H1 (cell line): ENCODE measurements at regions not wholly inside any gene's neighbourhood (a gene's known extent, or its start where the extent isn't known, plus 50 kb on each side); places are given as distances from the start of the nearest gene placed in this dataset.

Experiments
- CTCF ChIA-PET: fragments of 300-600 bp; sonication (Branson Sonifier 250); formaldehyde crosslinking; loops from one replicate; lab custom pipeline; 2021; ENCODE audit not compliant: partially characterized antibody; lab: Charles Lee
- POLR2A ChIA-PET: fragments of 300-600 bp; sonication (Branson Sonifier 250); formaldehyde crosslinking; loops from one replicate; lab custom pipeline; 2021; ENCODE audit warnings: inconsistent platforms; ENCODE audit not compliant: partially characterized antibody; lab: Charles Lee
- DNase-seq, 2 experiments: peaks; one replicate each; pipeline versions ENCODE4 v3.0.0 to v3.0.0-alpha.2; 2010 to 2022; ENCODE audit warnings: low spot score in 2 of 2, low read depth in 1 of 2, mixed read lengths in 1 of 2
- FAIRE-seq: peaks from 2 replicates; lab custom pipeline; 2011; peaks lifted over from hg19 to GRCh38; lab: Jason Lieb, UNC
- H2AFZ ChIP-seq: 2 replicates; pipeline ENCODE4 v1.8.1; 2012; ENCODE audit warnings: low read length, inconsistent platforms
- H2AK5ac ChIP-seq: 2 replicates; pipeline ENCODE4 v1.6.1; 2013; ENCODE audit warnings: low read depth, low read length
- H2BK120ac ChIP-seq: replicated peaks from 2 replicates; pipeline ENCODE3; 2013; ENCODE audit warnings: low read depth, low read length, inconsistent platforms
- H2BK12ac ChIP-seq: 2 replicates; pipeline ENCODE4 v1.6.1; 2013; ENCODE audit warnings: low read depth, low read length
- H2BK15ac ChIP-seq: 2 replicates; pipeline ENCODE4 v1.6.1; 2013; ENCODE audit warnings: low read length
- H2BK20ac ChIP-seq: 2 replicates; pipeline ENCODE4 v1.6.1; 2013; ENCODE audit warnings: low read length
- H2BK5ac ChIP-seq: 2 replicates; pipeline ENCODE4 v1.6.1; 2013; ENCODE audit warnings: low read depth, low read length
- H3K14ac ChIP-seq: 2 replicates; pipeline ENCODE4 v1.6.1; 2013; ENCODE audit warnings: inconsistent platforms; ENCODE audit not compliant: insufficient read length
- H3K18ac ChIP-seq: 2 replicates; pipeline ENCODE4 v1.6.1; 2013; ENCODE audit warnings: low read length; ENCODE audit errors: extremely low read depth
- H3K23ac ChIP-seq: 2 replicates; pipeline ENCODE4 v1.6.1; 2013; ENCODE audit warnings: inconsistent platforms; ENCODE audit not compliant: insufficient read length
- H3K23me2 ChIP-seq: 2 replicates; pipeline ENCODE4 v1.6.1; 2013; ENCODE audit warnings: low read depth, low read length
- H3K27ac ChIP-seq: 2 replicates; pipeline ENCODE4 v1.6.1; 2011; ENCODE audit warnings: low read depth, low read length, inconsistent platforms
- H3K27me3 ChIP-seq, 4 experiments: replicated peaks in 1 of 4; 1 replicate in 1 of 4; 2 replicates in 3 of 4; pipeline versions ENCODE4 v1.6.1 to v1.8.1; 2011 to 2013; ENCODE audit warnings: low read length in 3 of 4, mild to moderate bottlenecking in 3 of 4, inconsistent platforms in 2 of 4, mixed read lengths in 2 of 4, moderate library complexity in 1 of 4; ENCODE audit not compliant: control insufficient read depth in 3 of 4, insufficient read depth in 3 of 4; ENCODE audit errors: extremely low read depth in 1 of 4
- H3K36me3 ChIP-seq, 4 experiments: 2 replicates each; pipeline versions ENCODE4 v1.6.1 to v1.8.1; 2011 to 2013; ENCODE audit warnings: mild to moderate bottlenecking in 4 of 4, low read length in 3 of 4, moderate library complexity in 2 of 4, control low read depth in 1 of 4, inconsistent platforms in 1 of 4; ENCODE audit not compliant: insufficient read depth in 4 of 4, control insufficient read depth in 2 of 4
- H3K4ac ChIP-seq: replicated peaks from 2 replicates; pipeline ENCODE3; 2013; ENCODE audit warnings: low read length, low read depth, mixed read lengths, inconsistent platforms; ENCODE audit not compliant: insufficient read length
- H3K4me1 ChIP-seq, 4 experiments: replicated peaks in 1 of 4; 1 replicate in 1 of 4; 2 replicates in 3 of 4; pipeline versions ENCODE4 v1.6.1 to v1.8.1; 2011 to 2013; ENCODE audit warnings: low read length in 3 of 4, inconsistent platforms in 2 of 4, mixed read lengths in 1 of 4; ENCODE audit not compliant: insufficient read depth in 4 of 4, control insufficient read depth in 3 of 4
- H3K4me2 ChIP-seq, 2 experiments: 2 replicates each; pipeline versions ENCODE4 v1.6.1 to v1.8.1; 2011 to 2013; ENCODE audit warnings: low read depth in 2 of 2, low read length in 2 of 2, control low read depth in 1 of 2, inconsistent platforms in 1 of 2, mild to moderate bottlenecking in 1 of 2; ENCODE audit not compliant: insufficient read depth in 1 of 2
- H3K4me3 ChIP-seq, 4 experiments: fragments of 200-600, 300-600 bp in 1 of 4; sonication (generic), shearing (Covaris generic), sonication (Bioruptor Twin) in 1 of 4; 2 replicates each; pipeline versions ENCODE4 v1.5.1 to v1.8.1; 2011 to 2016; ENCODE audit warnings: low read length in 4 of 4, low read depth in 3 of 4, control low read depth in 2 of 4, inconsistent platforms in 2 of 4, mild to moderate bottlenecking in 2 of 4, mixed read lengths in 1 of 4, moderate library complexity in 1 of 4; ENCODE audit not compliant: insufficient read depth in 2 of 4; ENCODE audit errors: extremely low read depth in 1 of 4
- H3K56ac ChIP-seq: replicated peaks from 2 replicates; pipeline ENCODE3; 2013; ENCODE audit warnings: low read depth, mild to moderate bottlenecking, mixed read lengths, low read length, inconsistent platforms; ENCODE audit not compliant: insufficient read length
- H3K79me1 ChIP-seq: 2 replicates; pipeline ENCODE4 v1.6.1; 2013; ENCODE audit warnings: low read depth, low read length, control low read depth
- H3K79me2 ChIP-seq, 2 experiments: 2 replicates each; pipeline versions ENCODE4 v1.6.1 to v1.8.1; 2012 to 2013; ENCODE audit warnings: low read length in 2 of 2, mild to moderate bottlenecking in 2 of 2, inconsistent platforms in 1 of 2; ENCODE audit not compliant: insufficient read depth in 2 of 2, control insufficient read depth in 1 of 2
- H3K9ac ChIP-seq, 4 experiments: replicated peaks in 1 of 4; 1 replicate in 1 of 4; 2 replicates in 3 of 4; pipeline versions ENCODE4 v1.6.1 to v1.8.1; 2011 to 2013; ENCODE audit warnings: low read depth in 3 of 4, low read length in 3 of 4, control low read depth in 2 of 4, mild to moderate bottlenecking in 2 of 4, moderate library complexity in 2 of 4, inconsistent platforms in 1 of 4; ENCODE audit errors: extremely low read depth in 1 of 4
- H3K9me3 ChIP-seq, 2 experiments: 2 replicates each; pipeline versions ENCODE4 v1.6.1 to v1.8.1; 2012 to 2013; ENCODE audit warnings: mild to moderate bottlenecking in 2 of 2, moderate library complexity in 2 of 2, control low read depth in 1 of 2, inconsistent platforms in 1 of 2, low read depth in 1 of 2, low read length in 1 of 2, mixed read lengths in 1 of 2; ENCODE audit not compliant: insufficient read depth in 2 of 2
- H4K20me1 ChIP-seq, 2 experiments: replicated peaks in 1 of 2; 2 replicates each; pipeline versions ENCODE3 to v1.8.1; 2011 to 2013; ENCODE audit warnings: inconsistent platforms in 2 of 2, low read length in 2 of 2, mild to moderate bottlenecking in 1 of 2; ENCODE audit not compliant: insufficient read depth in 2 of 2, control insufficient read depth in 1 of 2
- H4K5ac ChIP-seq: 2 replicates; pipeline ENCODE4 v1.6.1; 2013; ENCODE audit warnings: low read length, low read depth, mixed read lengths, inconsistent platforms; ENCODE audit not compliant: insufficient read length
- H4K8ac ChIP-seq: 2 replicates; pipeline ENCODE4 v1.8.0; 2013; ENCODE audit warnings: mild to moderate bottlenecking, moderate library complexity, low read length, inconsistent platforms; ENCODE audit not compliant: insufficient read depth; ENCODE audit errors: extremely low read depth
- H4K91ac ChIP-seq: replicated peaks from 2 replicates; pipeline ENCODE3; 2013; ENCODE audit warnings: low read length, mixed read lengths, inconsistent platforms; ENCODE audit not compliant: insufficient read length
- SP1 ChIP-seq: IDR thresholded peaks from 2 replicates; pipeline ENCODE4 v1.6.1; 2011; ENCODE audit warnings: low read depth, low read length
- WGBS, 2 experiments: shearing (Covaris generic) in 1 of 2; methylation state at CpG; one replicate each; pipeline versions ENCODE4 v1.1.6 to v1.1.7; 2013 to 2015; ENCODE audit warnings: low lambda C conversion rate in 2 of 2, mixed read lengths in 2 of 2, inconsistent platforms in 1 of 2, low coverage in 1 of 2, missing lambda C conversion rate in 1 of 2; ENCODE audit not compliant: insufficient replicate concordance in 2 of 2, insufficient coverage in 1 of 2, insufficient read length in 1 of 2; ENCODE audit errors: extremely low coverage in 1 of 2, missing lambda C conversion rate in 1 of 2; 5-methylcytosine and 5-hydroxymethylcytosine counted together

GRCh38 chr17:27376637-27377547 lies 79.4 kb upstream of the KSR1 start:
- no peak overlapping the region for H3K27ac ChIP-seq
- DNase-seq (no peak), FAIRE-seq (no peak)
- H3K79me1 ChIP-seq = no peaks in the 10 kb centered on the region
- H2BK5ac ChIP-seq = no peak overlapping the region
- no peak overlapping the region for H3K23ac ChIP-seq
- no peaks in the 10 kb centered on the region for H3K23me2 ChIP-seq
- no peak overlapping the region for H4K5ac ChIP-seq
- H4K91ac ChIP-seq = no peak overlapping the region
- H3K4ac ChIP-seq = no peak overlapping the region
- CTCF ChIA-PET = interaction anchor here (0.8 to 1.6 kb wide), 4 partner anchors 8 to 224 kb away, joined by 3 to 6 read pairs (median 3); no protein-coding TSS in a partner anchor
- H3K4me3 ChIP-seq = no peak overlapping the region
- no peak overlapping the region for H3K18ac ChIP-seq
- POLR2A ChIA-PET = no interaction called here
- H2BK12ac ChIP-seq = no peak overlapping the region
- H3K4me1 ChIP-seq = no peaks in the 10 kb centered on the region
- H2AFZ ChIP-seq = no peak overlapping the region
- H3K79me2 ChIP-seq = no peaks in the 10 kb centered on the region
- peaks cover 6 to 12% of the 10 kb centered on the region in 2 experiments; a peak in 2 of 4 replicates for H3K9me3 ChIP-seq
- H3K27me3 ChIP-seq = no peaks in the 10 kb centered on the region
- no peak overlapping the region for H2AK5ac ChIP-seq
- H2BK120ac ChIP-seq = no peak overlapping the region
- H3K56ac ChIP-seq = no peak overlapping the region
- no peaks in the 10 kb centered on the region for H3K36me3 ChIP-seq
- 91% methylated on average over 5 of the region's 5 CpGs; no CpG with 5 or more reads in 1 of the 2 experiments for WGBS, 2 experiments
- H3K4me2 ChIP-seq = no peak overlapping the region
- H4K20me1 ChIP-seq = no peaks in the 10 kb centered on the region
- H2BK20ac ChIP-seq = no peak overlapping the region
- no peak overlapping the region for H3K14ac ChIP-seq
- H3K9ac ChIP-seq = no peak overlapping the region
- H4K8ac ChIP-seq = no peak overlapping the region
- no peak overlapping the region for H2BK15ac ChIP-seq
- TF ChIP-seq SP1 = no peak
